NCI-H69 (cell line): ENCODE measurements at regions not wholly inside any gene's neighbourhood (a gene's known extent, or its start where the extent isn't known, plus 50 kb on each side); places are given as distances from the start of the nearest gene placed in this dataset.
A peak's percentile ranks its signal among the peaks of the same experiment; 100 is the strongest.

ENCODE experiments used
- DNase-seq: peaks from one replicate; lab custom pipeline; 2025; lab: John Stamatoyannopoulos, UW

DNA sequence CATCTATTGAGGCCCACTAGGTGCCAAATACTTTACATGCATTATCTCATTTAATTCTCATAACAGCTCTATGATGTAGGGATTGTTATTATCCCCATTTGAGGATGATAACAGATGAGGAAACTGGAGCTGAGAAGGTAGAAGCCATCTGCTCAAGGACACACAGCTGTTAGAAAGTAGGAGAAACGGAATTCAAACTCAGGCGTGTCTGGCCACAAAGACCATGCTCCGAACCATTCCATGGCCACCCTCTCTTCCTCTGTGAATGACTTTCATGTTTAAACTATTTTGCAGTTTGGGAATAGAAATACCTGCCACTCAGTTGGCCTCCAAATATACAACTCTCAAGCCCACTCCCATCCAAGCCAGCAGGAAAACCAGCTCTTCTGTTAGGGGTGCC is 87.6 kb upstream of the ANKRD55 start:
- DNase-seq, result no peak

DNA sequence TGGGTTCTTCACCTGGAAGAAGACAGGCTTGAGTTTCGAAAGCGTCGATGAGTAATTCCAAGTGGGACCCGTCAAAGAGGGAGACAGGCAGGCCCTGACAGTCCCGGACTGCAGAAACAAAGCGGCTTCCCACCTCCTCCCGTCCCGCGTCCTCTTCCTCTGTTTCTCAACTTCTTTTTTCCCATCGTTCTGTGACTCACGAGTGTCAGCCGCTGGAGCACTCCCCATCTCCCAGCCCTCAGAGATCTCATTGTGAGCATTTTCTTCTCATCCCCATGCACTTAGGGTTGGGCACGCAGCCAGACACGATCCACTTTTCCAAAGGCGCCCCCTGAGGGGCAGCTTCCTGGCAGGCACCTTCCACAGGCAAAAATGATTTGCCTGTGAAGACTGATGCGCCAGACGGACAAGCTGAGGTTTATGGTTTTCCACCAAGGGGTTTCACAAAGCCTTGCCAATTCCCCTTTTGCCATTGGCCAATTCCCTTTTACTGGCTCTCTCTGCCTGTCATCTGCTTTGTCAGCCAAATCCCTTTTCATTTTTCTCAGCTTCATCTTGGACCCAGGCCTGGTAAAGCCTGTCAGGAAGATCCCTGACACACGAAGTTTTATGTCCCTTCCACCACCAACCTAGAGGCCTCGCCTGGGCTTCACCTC is 86.5 kb upstream of the ANKRD55 start:
- DNase-seq, result peak; percentile 77

- DNase-seq, result no peak
Measured at GRCh38 chr5:56317923-56318561, 84.9 kb upstream of the ANKRD55 start.

DNA sequence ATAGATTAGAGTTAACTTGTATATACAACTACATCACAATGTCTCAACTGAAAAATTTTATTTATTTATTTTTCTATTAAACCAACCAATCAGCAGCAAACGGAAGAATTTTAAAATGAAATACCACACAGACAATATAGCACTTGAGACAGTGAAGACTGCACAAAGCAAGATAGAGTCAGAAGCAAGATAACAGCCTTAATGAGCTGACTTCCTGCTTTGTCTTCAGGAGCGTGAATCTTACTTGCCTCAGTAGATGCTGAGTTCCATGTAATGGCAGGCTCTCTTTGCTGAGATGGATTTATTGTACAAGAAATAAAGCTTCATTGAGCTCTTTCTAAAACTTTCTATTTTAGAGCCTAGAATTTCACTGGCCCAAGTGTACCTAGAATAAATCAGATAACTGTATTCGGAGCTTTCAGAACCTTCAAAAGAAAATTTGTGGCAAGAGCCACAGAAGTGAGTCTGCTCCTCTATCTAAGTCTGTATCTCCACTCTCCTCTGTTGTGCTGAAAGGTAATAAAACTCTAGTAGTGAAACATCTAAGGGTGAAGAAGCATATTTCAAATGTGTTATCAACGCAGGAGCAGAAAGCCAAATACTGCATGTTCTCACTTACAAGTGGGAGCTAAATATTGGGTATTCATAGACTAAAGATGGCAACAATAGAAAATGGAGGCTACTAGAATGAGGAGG is 83.3 kb upstream of the ANKRD55 start:
- no peak for DNase-seq

- DNase-seq, result peak; percentile 10
Measured at GRCh38 chr5:56314529-56314928, 81.4 kb upstream of the ANKRD55 start.

DNA sequence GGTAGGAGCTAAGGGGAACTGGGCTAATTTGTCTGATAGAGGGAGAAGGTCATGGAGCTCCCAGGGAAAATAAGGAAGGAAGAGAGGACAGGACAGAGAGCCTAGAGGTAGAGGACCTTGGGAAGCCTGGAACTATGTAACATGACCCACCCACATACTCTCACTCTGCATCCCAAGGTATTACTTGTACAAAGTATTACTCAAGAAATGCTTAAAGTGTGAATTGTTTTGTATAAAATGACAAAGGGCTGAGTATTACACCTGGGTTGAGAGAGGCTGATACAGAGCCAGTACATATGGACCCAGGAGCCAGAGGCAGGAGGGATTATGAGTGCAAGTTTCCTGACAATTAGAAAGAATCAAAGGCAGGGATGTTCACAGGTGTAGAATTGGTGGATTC is 80.5 kb upstream of the ANKRD55 start:
- DNase-seq, result no peak

DNA sequence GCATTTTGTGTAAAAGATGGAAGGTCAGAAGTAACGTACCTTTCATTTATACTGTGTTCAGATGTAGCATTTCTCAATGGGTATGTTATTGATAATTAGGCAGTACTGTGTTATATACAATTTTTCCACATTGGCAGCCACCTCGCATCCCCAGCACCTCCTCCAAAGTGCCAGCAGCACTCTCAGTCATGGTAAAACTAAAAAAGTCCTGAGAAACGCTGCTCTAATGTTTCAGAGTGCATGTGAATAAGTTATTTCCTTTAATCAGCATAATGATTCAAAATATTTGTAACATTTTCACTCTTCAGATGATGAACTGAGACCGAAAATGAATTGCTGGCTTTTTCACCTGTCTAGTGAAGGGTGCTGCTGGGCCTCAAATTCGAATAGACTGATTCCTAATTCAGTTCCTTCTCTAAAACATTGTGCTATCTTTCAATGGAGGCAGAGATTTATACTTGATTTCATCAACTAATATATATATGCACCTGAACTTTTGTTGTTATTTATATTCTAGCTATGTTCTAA is 79.9 kb upstream of the ANKRD55 start:
- DNase-seq, result no peak

DNA sequence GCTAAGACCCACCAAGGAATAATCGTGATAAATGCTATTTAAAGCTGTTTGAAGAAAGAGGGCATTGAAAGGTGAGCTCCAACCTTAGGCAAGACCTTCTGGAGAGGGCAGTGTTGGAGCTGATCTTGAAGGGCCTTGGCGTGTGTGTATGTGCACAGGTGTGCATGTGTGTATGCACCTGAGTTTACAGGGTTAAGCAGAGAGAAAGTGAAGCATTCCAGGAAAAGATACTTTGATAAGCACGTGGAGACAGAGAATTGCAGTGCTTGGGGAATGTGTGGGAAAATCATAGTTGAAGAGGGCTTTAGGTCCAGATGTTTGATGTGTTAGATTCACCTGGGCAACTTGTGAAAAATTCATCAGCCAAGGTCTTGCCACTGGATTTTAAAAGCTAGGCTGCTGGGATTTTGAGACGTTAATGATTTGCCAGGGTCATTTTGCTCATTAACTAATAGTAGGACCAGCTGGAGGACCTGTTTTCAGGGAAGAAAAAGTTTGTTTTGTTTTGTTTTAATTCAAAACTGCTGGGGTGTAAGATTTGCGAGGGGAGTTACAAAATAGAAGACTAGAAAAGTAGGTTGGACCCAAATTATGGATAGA is 78.3 kb upstream of the ANKRD55 start:
- no peak for DNase-seq

GRCh38 chr5:56310711-56311204 is 77.6 kb upstream of the ANKRD55 start:
- DNase-seq, result no peak

DNA sequence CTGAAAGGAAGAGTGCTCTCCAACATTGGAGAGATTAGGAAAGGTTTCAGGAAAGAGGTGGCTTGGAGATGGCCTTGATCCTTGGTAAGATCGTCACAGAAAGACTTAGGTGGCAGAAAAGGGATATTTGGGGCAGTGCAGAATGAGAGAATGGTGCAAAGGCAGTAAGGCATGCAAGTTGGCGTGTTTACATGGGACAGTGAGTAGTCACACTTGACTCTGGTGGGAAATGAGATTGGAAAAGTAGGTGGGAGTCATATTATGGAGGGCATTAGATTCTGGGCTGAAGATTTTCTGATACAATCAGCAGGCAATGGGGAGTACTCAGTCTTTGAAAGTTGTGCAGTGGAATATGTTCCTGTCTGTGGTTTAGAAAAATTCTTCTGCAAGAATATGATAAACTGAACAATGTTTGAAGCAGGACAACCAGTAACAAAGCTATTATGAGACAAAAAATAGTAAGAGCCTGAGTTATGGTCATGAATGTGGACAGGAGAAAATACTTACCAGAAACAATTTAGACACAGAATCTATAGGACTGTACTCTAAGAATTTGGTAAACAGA is 76.2 kb upstream of the ANKRD55 start:
- DNase-seq, result no peak

GRCh38 chr5:56307714-56308333 is 74.7 kb upstream of the ANKRD55 start:
- DNase-seq, result no peak

- no peak for DNase-seq
Measured at GRCh38 chr5:56306433-56307150, 73.5 kb upstream of the ANKRD55 start.

DNA sequence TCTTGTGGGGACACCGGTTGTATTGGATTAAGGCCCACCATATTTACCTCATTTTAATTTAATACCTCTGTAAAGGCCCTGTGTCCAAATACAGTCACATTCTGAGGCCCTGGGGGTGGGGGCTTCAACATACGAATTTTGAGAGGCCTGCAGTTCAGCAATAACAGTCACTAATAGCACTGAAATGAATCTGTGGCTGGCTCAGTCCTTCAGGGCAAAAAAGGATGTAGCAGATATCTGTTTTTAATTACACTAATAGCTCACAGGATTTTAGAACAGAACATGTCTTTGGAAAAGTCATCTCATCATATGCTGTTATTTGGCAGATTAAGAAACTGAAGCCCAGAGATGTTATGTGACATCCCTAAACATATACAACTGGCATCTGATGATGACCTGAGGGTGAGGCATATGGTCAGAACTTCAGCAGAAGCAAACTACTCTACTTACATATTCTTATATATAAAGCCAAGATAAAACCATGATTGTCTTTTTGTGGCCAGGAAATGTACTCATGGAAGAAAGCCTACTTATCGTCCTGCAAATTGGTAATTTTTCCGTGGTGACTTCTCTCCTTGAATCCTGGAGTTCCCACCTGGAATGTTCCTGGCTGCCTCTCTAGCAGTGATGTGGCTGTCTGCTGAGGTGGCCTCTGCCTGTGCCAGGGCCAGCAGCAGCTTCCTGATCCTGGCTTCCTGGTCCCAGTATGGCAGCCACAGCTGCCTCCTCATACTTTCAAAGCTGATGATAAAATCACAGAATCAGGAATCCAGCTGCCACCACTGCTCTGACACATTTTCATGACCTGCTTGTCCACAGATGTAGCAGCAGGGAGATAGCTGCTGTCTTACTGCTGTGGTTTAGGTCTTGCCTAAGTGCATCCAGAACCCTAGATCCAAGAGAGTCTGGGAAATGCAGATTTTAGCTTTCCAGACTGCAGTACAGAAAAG is 72.1 kb upstream of the ANKRD55 start:
- DNase-seq, result no peak

- DNase-seq, result no peak
Measured at GRCh38 chr5:56303511-56303910, 70.4 kb upstream of the ANKRD55 start.

- no peak for DNase-seq
Measured at GRCh38 chr5:56302027-56302426, 68.9 kb upstream of the ANKRD55 start.

DNA sequence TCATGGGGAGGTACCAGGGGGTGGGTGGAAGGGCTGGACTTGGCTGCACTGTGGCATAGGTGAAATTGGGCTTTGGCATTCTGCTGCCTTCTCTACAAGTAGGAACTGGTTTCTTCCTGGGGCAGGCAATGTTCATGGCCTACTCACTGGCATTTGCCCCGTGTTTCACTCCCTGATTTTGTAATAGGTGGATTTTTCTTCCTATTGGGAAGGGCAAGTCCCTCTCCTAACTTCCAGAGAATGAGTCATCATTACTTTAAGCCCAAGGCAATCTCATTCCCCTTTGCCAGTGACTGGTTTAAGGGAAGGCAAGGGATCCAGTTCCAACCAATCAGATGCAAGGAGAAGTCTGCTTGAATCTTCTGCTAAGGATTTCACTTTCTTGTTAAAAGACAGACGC is 67.9 kb upstream of the ANKRD55 start:
- no peak for DNase-seq

- no peak for DNase-seq
Measured at GRCh38 chr5:56299212-56299611, 66.1 kb upstream of the ANKRD55 start.

DNA sequence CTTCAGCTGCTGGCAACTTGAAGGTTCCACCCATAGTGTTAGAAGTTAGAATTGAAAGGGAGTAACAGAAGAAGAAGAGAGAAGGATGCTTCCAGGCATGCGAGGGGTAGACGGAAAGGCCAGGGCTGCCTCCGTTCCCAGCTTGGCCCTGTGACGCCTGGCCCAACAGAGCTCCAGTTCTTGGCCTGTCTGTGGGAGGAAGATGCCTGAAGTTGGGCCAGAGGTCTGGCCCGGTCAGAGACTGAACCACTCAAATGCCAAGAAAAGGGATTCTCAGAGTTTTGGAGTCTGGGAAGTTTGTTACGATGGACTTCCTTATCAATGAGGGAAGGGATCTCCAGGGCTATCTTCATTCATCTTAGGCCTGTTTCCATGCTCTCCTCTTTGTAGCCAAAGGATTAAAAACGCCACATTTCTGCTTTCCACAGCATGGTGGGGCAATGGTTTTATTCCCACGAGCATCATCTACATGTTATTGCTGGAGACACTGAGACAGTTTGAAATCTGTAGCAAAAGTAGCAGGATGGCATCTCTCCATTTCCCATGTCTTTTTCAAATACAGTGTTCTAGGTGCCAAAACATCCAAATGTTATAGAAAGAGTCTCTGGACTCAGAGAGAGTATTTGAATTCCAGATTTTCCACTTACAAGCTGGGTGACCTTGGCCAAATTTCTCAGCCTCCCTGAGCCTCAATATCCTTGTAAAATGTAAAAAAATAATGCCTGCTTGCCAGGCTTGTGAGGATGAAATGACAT is 65.4 kb upstream of the ANKRD55 start:
- no peak for DNase-seq

GRCh38 chr5:56297851-56298250 is 64.7 kb upstream of the ANKRD55 start:
- no peak for DNase-seq
